K562 (cell line): ENCODE measurements at regions not wholly inside any gene's neighbourhood (a gene's known extent, or its start where the extent isn't known, plus 50 kb on each side); places are given as distances from the start of the nearest gene placed in this dataset.

Experiments used
- ATAC-seq: fragments of 200-7000 bp; cut with Tn5 transposase; 3 replicates; pipeline ENCODE4 v1.9.1; 2020; ENCODE audit warnings: moderate library complexity
- BruUV-seq: library from RNA; stranded (reverse); fragments of 400-500 nt; replicated peaks from 2 replicates; lab custom pipeline; 2021; lab: Mats Ljungman, UMichigan
- CTCF ChIA-PET: fragments of 300-600 bp; formaldehyde crosslinking; extraction: SDS; loops from one replicate; lab custom pipeline; 2021; ENCODE audit warnings: low intra/inter-chr PET ratio; lab: Yijun Ruan, JAX
- POLR2A ChIA-PET: fragments of 300-600, 350-650 bp; sonication (Branson Sonifier 250); formaldehyde crosslinking; extraction: SDS; loops from one replicate; lab custom pipeline; 2021; ENCODE audit warnings: antibody characterized with exemption, inconsistent platforms; lab: Yijun Ruan, JAX
- DNase-seq, 4 experiments: peaks; one replicate each; pipeline versions ENCODE4 v3.0.0 to v3.0.0-alpha.2; 2011 to 2018; ENCODE audit warnings: low spot score in 3 of 4, mixed read lengths in 3 of 4; ENCODE audit errors: extremely low read depth in 1 of 4
- FAIRE-seq: peaks from 2 replicates; lab custom pipeline; 2011; peaks lifted over from hg19 to GRCh38; lab: Jason Lieb, UNC
- H2AFZ ChIP-seq: 2 replicates; pipeline ENCODE4 v1.6.0; 2011; ENCODE audit warnings: low read depth, low read length, control low read depth, inconsistent platforms
- H3K27ac ChIP-seq: fragments of 200-600 bp; 3 replicates; pipeline ENCODE4 v1.8.0; 2011; ENCODE audit warnings: low read depth, mild to moderate bottlenecking, control low read depth, inconsistent platforms, low read length, moderate library complexity, mixed read lengths; ENCODE audit errors: extremely low read depth
- H3K27me3 ChIP-seq, 2 experiments: fragments of 300-600 bp in 1 of 2; 2 replicates in 1 of 2; 3 replicates in 1 of 2; pipeline versions ENCODE4 v1.6.0 to v1.8.0; 2011; ENCODE audit warnings: inconsistent platforms in 2 of 2, low read length in 2 of 2, mild to moderate bottlenecking in 1 of 2, mixed read lengths in 1 of 2, moderate library complexity in 1 of 2; ENCODE audit not compliant: control insufficient read depth in 2 of 2, insufficient read depth in 2 of 2
- H3K36me3 ChIP-seq: fragments of 300-600 bp; 3 replicates; pipeline ENCODE4 v1.8.0; 2011; ENCODE audit warnings: mild to moderate bottlenecking, low read length, inconsistent platforms; ENCODE audit not compliant: control insufficient read depth, insufficient read depth
- H3K4me1 ChIP-seq, 2 experiments: fragments of 200-600 bp in 1 of 2; replicated peaks in 1 of 2; 2 replicates in 1 of 2; 3 replicates in 1 of 2; pipeline versions ENCODE4 v1.5.1 to v1.8.0; 2011; ENCODE audit warnings: inconsistent platforms in 2 of 2, low read length in 2 of 2, mild to moderate bottlenecking in 1 of 2, mixed read lengths in 1 of 2, moderate library complexity in 1 of 2; ENCODE audit not compliant: control insufficient read depth in 2 of 2, insufficient read depth in 2 of 2
- H3K4me2 ChIP-seq: 2 replicates; pipeline ENCODE4 v1.6.1; 2011; ENCODE audit warnings: low read length, control low read depth, inconsistent platforms, mixed read lengths; ENCODE audit not compliant: insufficient read depth
- H3K4me3 ChIP-seq: fragments of 200-600 bp; sonication (generic), shearing (Covaris generic); 2 replicates; pipeline ENCODE4 v1.5.1; 2016; ENCODE audit warnings: control low read depth, inconsistent platforms
- H3K79me2 ChIP-seq: fragments of 200-600 bp; 3 replicates; pipeline ENCODE4 v1.8.0; 2011; ENCODE audit warnings: low read length, inconsistent platforms; ENCODE audit not compliant: control insufficient read depth, insufficient read depth
- H3K9ac ChIP-seq, 2 experiments: 2 replicates each; pipeline versions ENCODE4 v1.6.0 to v1.6.1; 2011; ENCODE audit warnings: low read depth in 2 of 2, low read length in 2 of 2, control low read depth in 1 of 2, inconsistent platforms in 1 of 2, mild to moderate bottlenecking in 1 of 2, mixed read lengths in 1 of 2; ENCODE audit not compliant: insufficient read depth in 1 of 2
- H3K9me1 ChIP-seq: one replicate; pipeline ENCODE4 v1.6.0; 2011; ENCODE audit warnings: inconsistent platforms, mild to moderate bottlenecking, low read length, moderate library complexity; ENCODE audit not compliant: control insufficient read depth, insufficient read depth
- H3K9me3 ChIP-seq: replicated peaks from 2 replicates; pipeline ENCODE4 v1.5.1; 2011; ENCODE audit warnings: low read depth, low read length, inconsistent platforms; ENCODE audit not compliant: control insufficient read depth, insufficient read depth
- H4K20me1 ChIP-seq: replicated peaks from 2 replicates; pipeline ENCODE4 v1.6.1; 2011; ENCODE audit warnings: low read length, inconsistent platforms, mixed read lengths; ENCODE audit not compliant: control insufficient read depth, insufficient read depth
- BACH1 ChIP-seq: fragments of 200-800 bp; sonication (Bioruptor generic); IDR thresholded peaks from 2 replicates; pipeline ENCODE4 v1.6.1; 2016; ENCODE audit warnings: missing genetic modification characterization, missing compliant biosample characterization
- BDP1 ChIP-seq: IDR thresholded peaks from 3 replicates; pipeline ENCODE4 v1.6.1; 2011; ENCODE audit not compliant: insufficient read length, insufficient read depth
- LARP7 ChIP-seq: fragments of 450-650 bp; IDR thresholded peaks from 2 replicates; pipeline ENCODE4 v1.6.1; 2016
- LCOR ChIP-seq: sonication (generic); formaldehyde crosslinking; IDR thresholded peaks from 2 replicates; pipeline ENCODE4 v1.8.0; 2022; ENCODE audit warnings: mild to moderate bottlenecking, missing genetic modification reagents
- NCOA6 ChIP-seq: fragments of 450-650 bp; IDR thresholded peaks from 2 replicates; pipeline ENCODE4 v1.6.1; 2017; ENCODE audit warnings: mild to moderate bottlenecking
- NONO ChIP-seq, 2 experiments: fragments of 200-400 bp in 1 of 2; fragments of 450-650 bp in 1 of 2; formaldehyde crosslinking in 1 of 2; IDR thresholded peaks; 2 replicates each; pipeline ENCODE4 v1.6.1; 2017; ENCODE audit warnings: low read depth in 2 of 2, mild to moderate bottlenecking in 2 of 2, moderate library complexity in 2 of 2, low read length in 1 of 2
- PRMT5 ChIP-seq: sonication (generic); formaldehyde crosslinking; IDR thresholded peaks from 2 replicates; pipeline ENCODE4 v1.5.0; 2020; ENCODE audit warnings: missing genetic modification reagents
- RAD21 ChIP-seq, 2 experiments: fragments of 250-450 bp in 1 of 2; fragments of 450-650 bp in 1 of 2; sonication (Bioruptor Pico) in 1 of 2; formaldehyde crosslinking in 1 of 2; IDR thresholded peaks in 1 of 2; conservative IDR thresholded peaks in 1 of 2; 2 replicates each; pipeline versions ENCODE4 v1.4.0 to v1.8.0; 2020 to 2022; ENCODE audit warnings: mild to moderate bottlenecking in 2 of 2, moderate library complexity in 1 of 2
- RAD51 ChIP-seq: fragments of 450-650 bp; IDR thresholded peaks from 2 replicates; pipeline ENCODE4 v1.7.1; 2016; ENCODE audit warnings: low read depth, mild to moderate bottlenecking, borderline replicate concordance
- SAFB2 ChIP-seq: fragments of 200-400 bp; formaldehyde crosslinking; IDR thresholded peaks from 2 replicates; pipeline ENCODE4 v1.6.1; 2018; ENCODE audit warnings: borderline replicate concordance, low read length, low read depth, moderate library complexity; ENCODE audit not compliant: severe bottlenecking
- ZNF589 ChIP-seq: fragments of 200-800 bp; sonication (Bioruptor generic); IDR thresholded peaks from 2 replicates; pipeline ENCODE4 v1.6.1; 2016; ENCODE audit warnings: low read depth, missing genetic modification characterization, missing compliant biosample characterization
- ZNF639 ChIP-seq, 2 experiments: fragments of 200-800 bp in 1 of 2; sonication (Bioruptor generic) in 1 of 2; sonication (generic) in 1 of 2; formaldehyde crosslinking in 1 of 2; IDR thresholded peaks in 1 of 2; conservative IDR thresholded peaks in 1 of 2; 2 replicates each; pipeline versions ENCODE4 v1.5.0 to v1.6.1; 2016 to 2020; ENCODE audit warnings: missing compliant biosample characterization in 1 of 2, missing genetic modification characterization in 1 of 2, missing genetic modification reagents in 1 of 2
- ZNF77 ChIP-seq: fragments of 250-450 bp; sonication (Bioruptor Pico); IDR thresholded peaks from 2 replicates; pipeline ENCODE4 v1.5.0; 2020
- WGBS: fragments of 100-300 bp; shearing (Covaris generic); methylation state at CpG from one replicate; pipeline ENCODE4 v1.1.6; 2016; ENCODE audit warnings: low coverage, mixed read lengths; ENCODE audit not compliant: insufficient coverage; ENCODE audit errors: missing lambda C conversion rate; 5-methylcytosine and 5-hydroxymethylcytosine counted together
- in situ Hi-C: fragments of 300-500 bp; cut with MboI; formaldehyde crosslinking; loops from 4 replicates; pipeline ENCODE4 v1.15.0; 2018; ENCODE audit warnings: inconsistent platforms, mixed read lengths
- intact Hi-C: fragments of 100-400 bp; cut with micrococcal nuclease; formaldehyde crosslinking; loops from 2 replicates; pipeline ENCODE4 v1.14.2; 2022
- TF ChIP-seq, protein P1 (sequence below): sonication (generic); formaldehyde crosslinking; IDR thresholded peaks from 2 replicates; pipeline ENCODE4 v1.8.0; 2023; ENCODE audit warnings: missing genetic modification reagents, mild to moderate bottlenecking, borderline replicate concordance
- TF ChIP-seq, protein P2 (sequence below), 2 experiments: IDR thresholded peaks; 2 replicates each; pipeline ENCODE4 v1.6.1; 2011; ENCODE audit warnings: borderline replicate concordance in 1 of 2, control low read depth in 1 of 2, low read depth in 1 of 2, low read length in 1 of 2, mild to moderate bottlenecking in 1 of 2, mixed read lengths in 1 of 2, moderate library complexity in 1 of 2; ENCODE audit not compliant: insufficient read depth in 1 of 2, insufficient read length in 1 of 2, poor library complexity in 1 of 2, severe bottlenecking in 1 of 2; ENCODE audit errors: extremely low read depth in 1 of 2

- ATAC-seq (no peak), FAIRE-seq (no peak), DNase-seq (no peak)
- H3K27ac ChIP-seq = no peak overlapping the region
- no TSS peak for BruUV-seq
- intact Hi-C loops = no loop called here
- H3K27me3 ChIP-seq = no peaks in the 10 kb centered on the region
- no peak overlapping the region for H2AFZ ChIP-seq
- in situ Hi-C loops = no loop called here
- H3K9me3 ChIP-seq = no peaks in the 10 kb centered on the region
- ChIA-PET CTCF (no interaction called here), POLR2A (no interaction called here)
- H3K4me2 ChIP-seq = no peak overlapping the region
- no peaks in the 10 kb centered on the region for H3K9me1 ChIP-seq
- H3K9ac ChIP-seq = no peak overlapping the region
- H3K4me3 ChIP-seq = no peak overlapping the region
- H4K20me1 ChIP-seq = no peaks in the 10 kb centered on the region
- WGBS = 0% methylated on average over 2 of the region's 2 CpGs
- no peaks in the 10 kb centered on the region for H3K4me1 ChIP-seq
- no peaks in the 10 kb centered on the region for H3K36me3 ChIP-seq
- H3K79me2 ChIP-seq = no peaks in the 10 kb centered on the region
- TF ChIP-seq NONO (IDR thresholded peaks at IDR 0.05; ENCODE audit: low read depth in 2 of 2, low read length in 1 of 2) (no peak), NCOA6 (no peak), BACH1 (no peak), ZNF77 (CRISPR knock-in tag) (no peak), RAD21 (CRISPR knock-in tag; conservative IDR thresholded peaks at IDR 0.05 in 1 of 2, IDR thresholded peaks at IDR 0.05 in 1 of 2) (no peak), SAFB2 (no peak), LCOR (CRISPR knock-in tag) (no peak), ZNF639 (CRISPR knock-in tag; conservative IDR thresholded peaks at IDR 0.05 in 1 of 2, IDR thresholded peaks at IDR 0.05 in 1 of 2) (no peak), LARP7 (no peak), PRMT5 (CRISPR knock-in tag) (no peak), BDP1 (no peak), RAD51 (no peak), ZNF589 (no peak)
- TF ChIP-seq, protein P1, sequence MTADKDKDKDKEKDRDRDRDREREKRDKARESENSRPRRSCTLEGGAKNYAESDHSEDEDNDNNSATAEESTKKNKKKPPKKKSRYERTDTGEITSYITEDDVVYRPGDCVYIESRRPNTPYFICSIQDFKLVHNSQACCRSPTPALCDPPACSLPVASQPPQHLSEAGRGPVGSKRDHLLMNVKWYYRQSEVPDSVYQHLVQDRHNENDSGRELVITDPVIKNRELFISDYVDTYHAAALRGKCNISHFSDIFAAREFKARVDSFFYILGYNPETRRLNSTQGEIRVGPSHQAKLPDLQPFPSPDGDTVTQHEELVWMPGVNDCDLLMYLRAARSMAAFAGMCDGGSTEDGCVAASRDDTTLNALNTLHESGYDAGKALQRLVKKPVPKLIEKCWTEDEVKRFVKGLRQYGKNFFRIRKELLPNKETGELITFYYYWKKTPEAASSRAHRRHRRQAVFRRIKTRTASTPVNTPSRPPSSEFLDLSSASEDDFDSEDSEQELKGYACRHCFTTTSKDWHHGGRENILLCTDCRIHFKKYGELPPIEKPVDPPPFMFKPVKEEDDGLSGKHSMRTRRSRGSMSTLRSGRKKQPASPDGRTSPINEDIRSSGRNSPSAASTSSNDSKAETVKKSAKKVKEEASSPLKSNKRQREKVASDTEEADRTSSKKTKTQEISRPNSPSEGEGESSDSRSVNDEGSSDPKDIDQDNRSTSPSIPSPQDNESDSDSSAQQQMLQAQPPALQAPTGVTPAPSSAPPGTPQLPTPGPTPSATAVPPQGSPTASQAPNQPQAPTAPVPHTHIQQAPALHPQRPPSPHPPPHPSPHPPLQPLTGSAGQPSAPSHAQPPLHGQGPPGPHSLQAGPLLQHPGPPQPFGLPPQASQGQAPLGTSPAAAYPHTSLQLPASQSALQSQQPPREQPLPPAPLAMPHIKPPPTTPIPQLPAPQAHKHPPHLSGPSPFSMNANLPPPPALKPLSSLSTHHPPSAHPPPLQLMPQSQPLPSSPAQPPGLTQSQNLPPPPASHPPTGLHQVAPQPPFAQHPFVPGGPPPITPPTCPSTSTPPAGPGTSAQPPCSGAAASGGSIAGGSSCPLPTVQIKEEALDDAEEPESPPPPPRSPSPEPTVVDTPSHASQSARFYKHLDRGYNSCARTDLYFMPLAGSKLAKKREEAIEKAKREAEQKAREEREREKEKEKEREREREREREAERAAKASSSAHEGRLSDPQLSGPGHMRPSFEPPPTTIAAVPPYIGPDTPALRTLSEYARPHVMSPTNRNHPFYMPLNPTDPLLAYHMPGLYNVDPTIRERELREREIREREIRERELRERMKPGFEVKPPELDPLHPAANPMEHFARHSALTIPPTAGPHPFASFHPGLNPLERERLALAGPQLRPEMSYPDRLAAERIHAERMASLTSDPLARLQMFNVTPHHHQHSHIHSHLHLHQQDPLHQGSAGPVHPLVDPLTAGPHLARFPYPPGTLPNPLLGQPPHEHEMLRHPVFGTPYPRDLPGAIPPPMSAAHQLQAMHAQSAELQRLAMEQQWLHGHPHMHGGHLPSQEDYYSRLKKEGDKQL (CRISPR knock-in tag) = no peak
- TF ChIP-seq, protein P2, sequence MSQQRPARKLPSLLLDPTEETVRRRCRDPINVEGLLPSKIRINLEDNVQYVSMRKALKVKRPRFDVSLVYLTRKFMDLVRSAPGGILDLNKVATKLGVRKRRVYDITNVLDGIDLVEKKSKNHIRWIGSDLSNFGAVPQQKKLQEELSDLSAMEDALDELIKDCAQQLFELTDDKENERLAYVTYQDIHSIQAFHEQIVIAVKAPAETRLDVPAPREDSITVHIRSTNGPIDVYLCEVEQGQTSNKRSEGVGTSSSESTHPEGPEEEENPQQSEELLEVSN (IDR thresholded peaks at IDR 0.05; ENCODE audit: borderline replicate concordance in 1 of 2, extremely low read depth in 1 of 2, insufficient read depth in 1 of 2, insufficient read length in 1 of 2, low read depth in 1 of 2, low read length in 1 of 2, poor library complexity in 1 of 2, severe bottlenecking in 1 of 2) = no peak
Observed at GRCh38 chr4:144905286-144905685, 192.7 kb downstream of the ANAPC10 start.
